HepG2 (cell line): ENCODE measurements at regions not wholly inside any gene's neighbourhood (a gene's known extent, or its start where the extent isn't known, plus 50 kb on each side); places are given as distances from the start of the nearest gene placed in this dataset.

Experiments used
- ATAC-seq: fragments of 200-7000 bp; cut with Tn5 transposase; 3 replicates; pipeline ENCODE4 v1.9.1; 2020; ENCODE audit warnings: mild to moderate bottlenecking, moderate library complexity
- BruUV-seq: library from RNA; stranded (reverse); fragments of 400-500 nt; replicated peaks from 2 replicates; lab custom pipeline; 2021; lab: Mats Ljungman, UMichigan
- CTCF ChIA-PET: fragments of 300-600 bp; formaldehyde crosslinking; extraction: SDS; loops from one replicate; lab custom pipeline; 2021; ENCODE audit warnings: low total read pairs, inconsistent platforms, low intra/inter-chr PET ratio; lab: Yijun Ruan, JAX
- POLR2A ChIA-PET: fragments of 350-600 bp; sonication (Branson Sonifier 250); formaldehyde crosslinking; loops from one replicate; lab custom pipeline; 2020; ENCODE audit warnings: antibody characterized with exemption, inconsistent platforms; lab: Yijun Ruan, JAX
- DNase-seq: peaks from one replicate; pipeline ENCODE4 v3.0.0-alpha.2; 2015; ENCODE audit warnings: low spot score
- FAIRE-seq: peaks from 3 replicates; lab custom pipeline; 2011; peaks lifted over from hg19 to GRCh38; lab: Jason Lieb, UNC
- H2AFZ ChIP-seq: one replicate; pipeline ENCODE4 v1.6.1; 2011; ENCODE audit warnings: low read length, inconsistent platforms
- H3K27ac ChIP-seq: fragments of 300-600 bp; 3 replicates; pipeline ENCODE4 v1.8.0; 2011; ENCODE audit warnings: mixed run types, mild to moderate bottlenecking, mixed read lengths, low read length, inconsistent platforms; ENCODE audit not compliant: insufficient read depth; ENCODE audit errors: extremely low read length
- H3K27me3 ChIP-seq, 2 experiments: fragments of 200-600 bp in 1 of 2; 2 replicates in 1 of 2; 3 replicates in 1 of 2; pipeline versions ENCODE4 v1.6.0 to v1.8.0; 2011; ENCODE audit warnings: low read length in 2 of 2, mild to moderate bottlenecking in 2 of 2, moderate library complexity in 2 of 2, inconsistent platforms in 1 of 2; ENCODE audit not compliant: insufficient read depth in 2 of 2, control insufficient read depth in 1 of 2
- H3K36me3 ChIP-seq, 2 experiments: fragments of 200-600 bp in 1 of 2; replicated peaks in 1 of 2; 2 replicates in 1 of 2; 3 replicates in 1 of 2; pipeline versions ENCODE4 v1.5.1 to v1.8.0; 2011; ENCODE audit warnings: low read length in 2 of 2, inconsistent platforms in 1 of 2; ENCODE audit not compliant: insufficient read depth in 2 of 2, control insufficient read depth in 1 of 2
- H3K4me1 ChIP-seq: 2 replicates; pipeline ENCODE4 v1.5.1; 2012; ENCODE audit warnings: low read length, inconsistent platforms; ENCODE audit not compliant: insufficient read depth
- H3K4me2 ChIP-seq: 2 replicates; pipeline ENCODE4 v1.6.0; 2011; ENCODE audit warnings: low read depth, low read length, inconsistent platforms
- H3K4me3 ChIP-seq, 3 experiments: fragments of 200-600 bp in 1 of 3; sonication (generic), shearing (Covaris generic) in 1 of 3; replicated peaks in 1 of 3; 2 replicates each; pipeline ENCODE4 v1.5.1; 2011 to 2016; ENCODE audit warnings: low read length in 3 of 3, inconsistent platforms in 2 of 3, low read depth in 2 of 3, mild to moderate bottlenecking in 2 of 3, control low read depth in 1 of 3, mixed read lengths in 1 of 3; ENCODE audit not compliant: insufficient read depth in 1 of 3
- H3K79me2 ChIP-seq: one replicate; pipeline ENCODE4 v1.6.1; 2011; ENCODE audit warnings: low read length, inconsistent platforms; ENCODE audit not compliant: insufficient read depth
- H3K9ac ChIP-seq: 2 replicates; pipeline ENCODE4 v1.6.0; 2011; ENCODE audit warnings: mild to moderate bottlenecking, low read depth, low read length, inconsistent platforms; ENCODE audit not compliant: insufficient read depth
- H3K9me3 ChIP-seq: 2 replicates; pipeline ENCODE4 v1.5.1; 2012; ENCODE audit warnings: mild to moderate bottlenecking, low read length
- H4K20me1 ChIP-seq: 2 replicates; pipeline ENCODE4 v1.6.0; 2011; ENCODE audit warnings: inconsistent platforms, mild to moderate bottlenecking, low read length, moderate library complexity; ENCODE audit not compliant: insufficient read depth
- AKAP8 ChIP-seq: sonication (generic); formaldehyde crosslinking; IDR thresholded peaks from 2 replicates; pipeline ENCODE4 v1.5.1; 2020; ENCODE audit warnings: mild to moderate bottlenecking, missing genetic modification reagents
- CEBPG ChIP-seq: IDR thresholded peaks from 2 replicates; pipeline ENCODE4 v1.6.1; 2016
- CHD4 ChIP-seq: fragments of 200-600 bp; sonication (generic); IDR thresholded peaks from 2 replicates; pipeline ENCODE4 v1.7.0; 2017; ENCODE audit warnings: mild to moderate bottlenecking, low read length, borderline replicate concordance
- HNRNPL ChIP-seq: fragments of 200-400 bp; formaldehyde crosslinking; IDR thresholded peaks from 2 replicates; pipeline ENCODE4 v1.6.1; 2017; ENCODE audit warnings: mild to moderate bottlenecking, low read depth, low read length
- NR2F1 ChIP-seq, 2 experiments: fragments of 450-650 bp in 1 of 2; formaldehyde crosslinking in 1 of 2; IDR thresholded peaks; 2 replicates each; pipeline versions ENCODE4 v1.5.0 to v1.6.1; 2016 to 2020; ENCODE audit warnings: mild to moderate bottlenecking in 1 of 2, missing compliant biosample characterization in 1 of 2, missing genetic modification reagents in 1 of 2, moderate library complexity in 1 of 2
- SMARCE1 ChIP-seq: fragments of 450-650 bp; IDR thresholded peaks from 2 replicates; pipeline ENCODE4 v1.6.1; 2017; ENCODE audit warnings: borderline replicate concordance
- U2AF1 ChIP-seq: fragments of 200-400 bp; formaldehyde crosslinking; optimal IDR thresholded peaks from 2 replicates; pipeline ENCODE3; 2017; ENCODE audit warnings: mild to moderate bottlenecking, low read depth, low read length
- ZNF143 ChIP-seq: sonication (generic); formaldehyde crosslinking; IDR thresholded peaks from 2 replicates; pipeline ENCODE4 v1.4.0; 2020; ENCODE audit warnings: missing genetic modification reagents
- ZNF337 ChIP-seq: sonication (generic); formaldehyde crosslinking; IDR thresholded peaks from 2 replicates; pipeline ENCODE4 v1.5.1; 2020; ENCODE audit warnings: missing genetic modification reagents, low read depth, mild to moderate bottlenecking, borderline replicate concordance
- ZNF761 ChIP-seq: sonication (generic); formaldehyde crosslinking; conservative IDR thresholded peaks from 2 replicates; pipeline ENCODE4 v1.4.0; 2020; ENCODE audit warnings: mild to moderate bottlenecking, missing genetic modification reagents
- ZNF780A ChIP-seq: sonication (generic); formaldehyde crosslinking; IDR thresholded peaks from 2 replicates; pipeline ENCODE4 v1.8.0; 2022; ENCODE audit warnings: mild to moderate bottlenecking, missing genetic modification reagents, moderate library complexity
- ZNF879 ChIP-seq: sonication (generic); formaldehyde crosslinking; IDR thresholded peaks from 2 replicates; pipeline ENCODE4 v1.8.1; 2023; ENCODE audit warnings: missing genetic modification reagents
- ZSCAN21 ChIP-seq: sonication (generic); formaldehyde crosslinking; IDR thresholded peaks from 2 replicates; pipeline ENCODE4 v1.8.0; 2022; ENCODE audit warnings: mild to moderate bottlenecking, missing genetic modification reagents, moderate library complexity, borderline replicate concordance
- WGBS: methylation state at CpG from one replicate; pipeline ENCODE4 v1.1.6; 2017; ENCODE audit warnings: low lambda C conversion rate; 5-methylcytosine and 5-hydroxymethylcytosine counted together
- in situ Hi-C: cut with HindIII; loops from 2 replicates; pipeline ENCODE4 v1.10.0; 2017; ENCODE audit warnings: low pct_unique_long_range_greater_than_20kb; ENCODE audit not compliant: extremely low pct_ligation_motif_present
- intact Hi-C: fragments of 100-400 bp; cut with micrococcal nuclease; formaldehyde crosslinking; loops from one replicate; pipeline ENCODE4 v1.10.0; 2022; ENCODE audit not compliant: unreplicated experiment
- TF ChIP-seq, protein P1 (sequence below): sonication (generic); formaldehyde crosslinking; IDR thresholded peaks from 2 replicates; pipeline ENCODE4 v1.4.0; 2020; ENCODE audit warnings: missing genetic modification reagents
- TF ChIP-seq, protein P2 (sequence below): sonication (generic); formaldehyde crosslinking; IDR thresholded peaks from 2 replicates; pipeline ENCODE4 v1.5.1; 2020; ENCODE audit warnings: missing genetic modification reagents, mild to moderate bottlenecking, borderline replicate concordance
- TF ChIP-seq, protein P3 (sequence below): sonication (generic); formaldehyde crosslinking; IDR thresholded peaks from 2 replicates; pipeline ENCODE4 v1.4.0; 2020; ENCODE audit warnings: missing genetic modification reagents
- TF ChIP-seq, protein P4 (sequence below): sonication (generic); formaldehyde crosslinking; IDR thresholded peaks from 2 replicates; pipeline ENCODE4 v1.4.0; 2020; ENCODE audit warnings: missing genetic modification reagents, borderline replicate concordance

DNA sequence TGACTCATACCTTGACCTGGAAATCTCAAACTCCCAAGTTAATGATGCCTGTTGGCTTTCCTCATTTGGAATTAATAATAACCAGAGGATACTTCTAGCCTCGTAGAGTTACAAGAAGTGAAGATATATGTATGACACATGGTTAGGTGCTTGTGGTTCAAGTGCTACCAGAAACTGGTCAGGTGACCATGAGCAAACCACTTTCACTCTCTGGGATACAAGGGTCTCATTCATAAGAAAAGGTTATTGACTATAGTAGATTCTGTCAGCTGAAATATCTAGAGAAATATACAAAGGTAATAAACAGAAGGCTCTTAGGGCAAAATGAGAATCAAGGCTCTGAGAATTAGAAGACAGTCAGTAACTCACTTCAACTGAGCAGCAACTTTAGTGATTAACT, 233.3 kb downstream of the KCNA4 start:
- Histone ChIP-seq H2AFZ (no peak overlapping the region), H3K4me2 (no peak overlapping the region), H3K27ac (no peak overlapping the region), H3K27me3 (no peaks in the 10 kb centered on the region), H3K9ac (no peak overlapping the region), H3K9me3 (peaks cover 76% of the 10 kb centered on the region), H4K20me1 (no peaks in the 10 kb centered on the region), H3K4me3 (no peak overlapping the region), H3K79me2 (no peaks in the 10 kb centered on the region), H3K36me3 (no peaks in the 10 kb centered on the region), H3K4me1 (no peaks in the 10 kb centered on the region)
- FAIRE-seq: no peak
- BruUV-seq: no TSS peak
- intact Hi-C loops (no loop called here), in situ Hi-C loops (no loop called here)
- DNase-seq: no peak
- 0% methylated on average over 1 of the region's 1 CpG for WGBS
- no peak for ATAC-seq
- POLR2A ChIA-PET: no interaction called here
- CTCF ChIA-PET: no interaction called here
- TF ChIP-seq ZNF879 (no peak), ZNF780A (no peak), AKAP8 (CRISPR knock-in tag) (no peak), SMARCE1 (no peak), ZNF337 (CRISPR knock-in tag) (no peak), NR2F1 (CRISPR knock-in tag; IDR thresholded peaks at IDR 0.05) (no peak), ZSCAN21 (no peak), CHD4 (no peak), ZNF761 (CRISPR knock-in tag) (no peak), HNRNPL (no peak), CEBPG (no peak), U2AF1 (no peak), ZNF143 (CRISPR knock-in tag) (no peak)
- TF ChIP-seq, protein P1, sequence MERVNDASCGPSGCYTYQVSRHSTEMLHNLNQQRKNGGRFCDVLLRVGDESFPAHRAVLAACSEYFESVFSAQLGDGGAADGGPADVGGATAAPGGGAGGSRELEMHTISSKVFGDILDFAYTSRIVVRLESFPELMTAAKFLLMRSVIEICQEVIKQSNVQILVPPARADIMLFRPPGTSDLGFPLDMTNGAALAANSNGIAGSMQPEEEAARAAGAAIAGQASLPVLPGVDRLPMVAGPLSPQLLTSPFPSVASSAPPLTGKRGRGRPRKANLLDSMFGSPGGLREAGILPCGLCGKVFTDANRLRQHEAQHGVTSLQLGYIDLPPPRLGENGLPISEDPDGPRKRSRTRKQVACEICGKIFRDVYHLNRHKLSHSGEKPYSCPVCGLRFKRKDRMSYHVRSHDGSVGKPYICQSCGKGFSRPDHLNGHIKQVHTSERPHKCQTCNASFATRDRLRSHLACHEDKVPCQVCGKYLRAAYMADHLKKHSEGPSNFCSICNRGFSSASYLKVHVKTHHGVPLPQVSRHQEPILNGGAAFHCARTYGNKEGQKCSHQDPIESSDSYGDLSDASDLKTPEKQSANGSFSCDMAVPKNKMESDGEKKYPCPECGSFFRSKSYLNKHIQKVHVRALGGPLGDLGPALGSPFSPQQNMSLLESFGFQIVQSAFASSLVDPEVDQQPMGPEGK (CRISPR knock-in tag): no peak
- TF ChIP-seq, protein P2, sequence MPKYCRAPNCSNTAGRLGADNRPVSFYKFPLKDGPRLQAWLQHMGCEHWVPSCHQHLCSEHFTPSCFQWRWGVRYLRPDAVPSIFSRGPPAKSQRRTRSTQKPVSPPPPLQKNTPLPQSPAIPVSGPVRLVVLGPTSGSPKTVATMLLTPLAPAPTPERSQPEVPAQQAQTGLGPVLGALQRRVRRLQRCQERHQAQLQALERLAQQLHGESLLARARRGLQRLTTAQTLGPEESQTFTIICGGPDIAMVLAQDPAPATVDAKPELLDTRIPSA: no peak
- TF ChIP-seq, protein P3, sequence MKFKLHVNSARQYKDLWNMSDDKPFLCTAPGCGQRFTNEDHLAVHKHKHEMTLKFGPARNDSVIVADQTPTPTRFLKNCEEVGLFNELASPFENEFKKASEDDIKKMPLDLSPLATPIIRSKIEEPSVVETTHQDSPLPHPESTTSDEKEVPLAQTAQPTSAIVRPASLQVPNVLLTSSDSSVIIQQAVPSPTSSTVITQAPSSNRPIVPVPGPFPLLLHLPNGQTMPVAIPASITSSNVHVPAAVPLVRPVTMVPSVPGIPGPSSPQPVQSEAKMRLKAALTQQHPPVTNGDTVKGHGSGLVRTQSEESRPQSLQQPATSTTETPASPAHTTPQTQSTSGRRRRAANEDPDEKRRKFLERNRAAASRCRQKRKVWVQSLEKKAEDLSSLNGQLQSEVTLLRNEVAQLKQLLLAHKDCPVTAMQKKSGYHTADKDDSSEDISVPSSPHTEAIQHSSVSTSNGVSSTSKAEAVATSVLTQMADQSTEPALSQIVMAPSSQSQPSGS (CRISPR knock-in tag): no peak
- TF ChIP-seq, protein P4, sequence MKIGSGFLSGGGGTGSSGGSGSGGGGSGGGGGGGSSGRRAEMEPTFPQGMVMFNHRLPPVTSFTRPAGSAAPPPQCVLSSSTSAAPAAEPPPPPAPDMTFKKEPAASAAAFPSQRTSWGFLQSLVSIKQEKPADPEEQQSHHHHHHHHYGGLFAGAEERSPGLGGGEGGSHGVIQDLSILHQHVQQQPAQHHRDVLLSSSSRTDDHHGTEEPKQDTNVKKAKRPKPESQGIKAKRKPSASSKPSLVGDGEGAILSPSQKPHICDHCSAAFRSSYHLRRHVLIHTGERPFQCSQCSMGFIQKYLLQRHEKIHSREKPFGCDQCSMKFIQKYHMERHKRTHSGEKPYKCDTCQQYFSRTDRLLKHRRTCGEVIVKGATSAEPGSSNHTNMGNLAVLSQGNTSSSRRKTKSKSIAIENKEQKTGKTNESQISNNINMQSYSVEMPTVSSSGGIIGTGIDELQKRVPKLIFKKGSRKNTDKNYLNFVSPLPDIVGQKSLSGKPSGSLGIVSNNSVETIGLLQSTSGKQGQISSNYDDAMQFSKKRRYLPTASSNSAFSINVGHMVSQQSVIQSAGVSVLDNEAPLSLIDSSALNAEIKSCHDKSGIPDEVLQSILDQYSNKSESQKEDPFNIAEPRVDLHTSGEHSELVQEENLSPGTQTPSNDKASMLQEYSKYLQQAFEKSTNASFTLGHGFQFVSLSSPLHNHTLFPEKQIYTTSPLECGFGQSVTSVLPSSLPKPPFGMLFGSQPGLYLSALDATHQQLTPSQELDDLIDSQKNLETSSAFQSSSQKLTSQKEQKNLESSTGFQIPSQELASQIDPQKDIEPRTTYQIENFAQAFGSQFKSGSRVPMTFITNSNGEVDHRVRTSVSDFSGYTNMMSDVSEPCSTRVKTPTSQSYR (CRISPR knock-in tag): no peak
